Vagina (tissue), 2 donors: ENCODE measurements at regions not wholly inside any gene's neighbourhood (a gene's known extent, or its start where the extent isn't known, plus 50 kb on each side); places are given as distances from the start of the nearest gene placed in this dataset.

Experiments
- POLR2A ChIP-seq, 2 donors: fragments of 450-650 bp; IDR thresholded peaks; one replicate each; pipeline ENCODE4 v1.6.1; 2017; ENCODE audit warnings: antibody characterized with exemption in 2 of 2, mild to moderate bottlenecking in 2 of 2, moderate library complexity in 2 of 2
- POLR2AphosphoS5 ChIP-seq, 2 donors: sonication (generic); formaldehyde crosslinking; IDR thresholded peaks; one replicate each; pipeline ENCODE4 v1.9.0; 2017; ENCODE audit warnings: antibody characterized with exemption in 2 of 2, mild to moderate bottlenecking in 2 of 2, low read depth in 1 of 2; ENCODE audit not compliant: insufficient read depth in 1 of 2
- TF ChIP-seq, protein P1 (sequence below), 3 experiments: fragments of 450-650 bp in 2 of 3; fragments of 200-600 bp in 1 of 3; sonication (generic) in 1 of 3; IDR thresholded peaks; one replicate each; pipeline ENCODE4 v1.5.1; 2017 to 2019; ENCODE audit warnings: antibody characterized with exemption in 3 of 3, mild to moderate bottlenecking in 2 of 3, moderate library complexity in 2 of 3

- no peak for TF ChIP-seq POLR2A (IDR thresholded peaks at IDR 0.05)
- TF ChIP-seq, protein P1, sequence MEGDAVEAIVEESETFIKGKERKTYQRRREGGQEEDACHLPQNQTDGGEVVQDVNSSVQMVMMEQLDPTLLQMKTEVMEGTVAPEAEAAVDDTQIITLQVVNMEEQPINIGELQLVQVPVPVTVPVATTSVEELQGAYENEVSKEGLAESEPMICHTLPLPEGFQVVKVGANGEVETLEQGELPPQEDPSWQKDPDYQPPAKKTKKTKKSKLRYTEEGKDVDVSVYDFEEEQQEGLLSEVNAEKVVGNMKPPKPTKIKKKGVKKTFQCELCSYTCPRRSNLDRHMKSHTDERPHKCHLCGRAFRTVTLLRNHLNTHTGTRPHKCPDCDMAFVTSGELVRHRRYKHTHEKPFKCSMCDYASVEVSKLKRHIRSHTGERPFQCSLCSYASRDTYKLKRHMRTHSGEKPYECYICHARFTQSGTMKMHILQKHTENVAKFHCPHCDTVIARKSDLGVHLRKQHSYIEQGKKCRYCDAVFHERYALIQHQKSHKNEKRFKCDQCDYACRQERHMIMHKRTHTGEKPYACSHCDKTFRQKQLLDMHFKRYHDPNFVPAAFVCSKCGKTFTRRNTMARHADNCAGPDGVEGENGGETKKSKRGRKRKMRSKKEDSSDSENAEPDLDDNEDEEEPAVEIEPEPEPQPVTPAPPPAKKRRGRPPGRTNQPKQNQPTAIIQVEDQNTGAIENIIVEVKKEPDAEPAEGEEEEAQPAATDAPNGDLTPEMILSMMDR (IDR thresholded peaks at IDR 0.05): no peak
- no peak for TF ChIP-seq POLR2AphosphoS5 (IDR thresholded peaks at IDR 0.05; ENCODE audit: insufficient read depth in 1 of 2, low read depth in 1 of 2)
These were observed 275.0 kb downstream of the TNS1 start for GRCh38 chr2:217727801-217728200.
